Superior temporal gyrus (tissue), 1 donor: ENCODE measurements at regions not wholly inside any gene's neighbourhood (a gene's known extent, or its start where the extent isn't known, plus 50 kb on each side); places are given as distances from the start of the nearest gene placed in this dataset.

Experiments used
- DNase-seq: peaks from one replicate; pipeline ENCODE4 v3.0.0-alpha.2; 2016; ENCODE audit errors: extremely low spot score

GRCh38 chr10:61356354-61356753 lies 96.8 kb downstream of the TMEM26 start:
- DNase-seq: no peak

DNA sequence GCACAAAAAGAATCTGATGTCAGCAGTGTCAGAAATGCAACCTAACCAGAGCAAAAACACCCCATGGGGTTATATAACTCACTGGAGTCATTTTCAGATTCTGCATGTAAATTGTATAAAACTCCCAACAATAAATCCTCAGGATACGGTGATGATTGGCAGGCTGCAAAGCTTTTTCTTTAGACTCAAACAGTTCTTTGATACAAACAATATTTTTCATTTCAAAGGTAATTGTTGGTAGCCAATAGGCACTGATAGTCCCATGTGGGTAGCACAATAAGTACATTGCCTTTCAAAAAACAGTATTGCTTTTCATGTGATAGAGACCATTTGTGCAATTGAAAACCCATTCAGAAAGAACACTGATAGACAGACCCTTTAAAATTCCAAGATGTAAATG lies 98.0 kb downstream of the TMEM26 start:
- DNase-seq: no peak

DNA sequence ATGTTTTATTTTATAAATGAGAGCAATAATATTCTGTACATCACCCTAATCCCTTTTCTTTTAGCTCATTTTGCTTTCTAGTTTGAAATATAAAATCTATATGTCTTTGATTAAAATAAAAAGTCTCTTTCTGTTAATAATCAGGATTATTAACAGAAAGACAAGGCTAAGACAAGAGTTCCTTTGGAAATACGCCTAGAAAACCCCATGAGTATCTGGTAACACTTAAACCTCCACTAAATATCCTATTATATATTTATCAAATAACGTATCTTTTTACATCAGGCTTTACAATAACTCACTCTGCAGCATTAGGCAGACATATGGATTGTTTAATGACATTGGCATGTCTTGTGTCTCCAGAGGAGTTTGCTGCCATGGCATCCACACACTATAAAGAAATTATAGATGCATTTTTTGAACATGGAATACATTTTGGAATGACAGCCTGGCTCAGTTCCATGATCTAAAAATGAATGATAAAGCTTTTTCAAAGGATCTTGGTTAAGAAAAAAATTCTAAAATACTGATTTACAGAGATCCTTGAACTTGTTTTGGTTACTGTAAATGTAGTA lies 98.7 kb downstream of the TMEM26 start:
- DNase-seq: no peak

- no peak for DNase-seq
Measured at GRCh38 chr10:61350794-61351193, 102.4 kb downstream of the TMEM26 start.

DNA sequence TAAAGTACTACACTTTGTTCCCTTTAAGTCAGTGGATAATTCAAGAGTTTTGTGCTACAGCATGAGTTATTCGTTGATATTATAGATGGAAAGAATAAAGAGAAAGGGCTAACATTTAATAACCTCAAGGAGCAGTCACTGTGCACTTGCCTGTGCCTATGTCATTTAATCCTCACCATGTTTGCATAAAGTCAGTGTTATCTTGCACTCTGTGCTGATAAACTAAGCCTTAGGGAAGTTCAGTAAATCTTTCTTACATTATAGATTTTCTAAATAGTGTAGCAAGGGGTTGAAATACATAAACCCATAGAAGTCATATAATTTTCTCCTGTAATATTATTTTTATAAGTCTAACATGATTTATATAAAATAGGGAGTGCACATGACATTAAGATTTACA lies 103.1 kb downstream of the TMEM26 start:
- no peak for DNase-seq

- no peak for DNase-seq
Measured at GRCh38 chr10:61346796-61347413, 106.3 kb downstream of the TMEM26 start.

DNA sequence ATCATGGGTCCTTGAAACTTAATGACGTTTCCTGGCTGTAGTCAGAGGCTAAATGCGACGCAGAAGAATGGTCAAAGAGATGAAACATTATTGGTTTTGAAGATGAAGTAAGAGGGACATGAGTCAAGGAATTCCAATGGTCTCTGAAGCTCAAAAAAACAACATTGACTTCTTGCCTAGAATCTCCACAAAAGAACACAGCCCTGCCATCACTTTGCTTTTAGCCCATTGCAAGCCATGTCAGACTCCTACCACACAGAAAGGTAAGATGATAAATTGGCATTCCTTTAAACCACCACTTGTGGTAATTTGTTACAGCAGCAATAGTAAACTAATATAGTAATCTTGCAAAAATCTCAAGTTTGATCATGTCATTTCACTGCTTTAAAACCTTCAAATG lies 109.4 kb downstream of the TMEM26 start:
- no peak for DNase-seq

GRCh38 chr10:61342858-61343572 lies 110.2 kb downstream of the TMEM26 start:
- DNase-seq: no peak

- no peak for DNase-seq
Measured at GRCh38 chr10:61341008-61341407, 112.2 kb downstream of the TMEM26 start.

DNA sequence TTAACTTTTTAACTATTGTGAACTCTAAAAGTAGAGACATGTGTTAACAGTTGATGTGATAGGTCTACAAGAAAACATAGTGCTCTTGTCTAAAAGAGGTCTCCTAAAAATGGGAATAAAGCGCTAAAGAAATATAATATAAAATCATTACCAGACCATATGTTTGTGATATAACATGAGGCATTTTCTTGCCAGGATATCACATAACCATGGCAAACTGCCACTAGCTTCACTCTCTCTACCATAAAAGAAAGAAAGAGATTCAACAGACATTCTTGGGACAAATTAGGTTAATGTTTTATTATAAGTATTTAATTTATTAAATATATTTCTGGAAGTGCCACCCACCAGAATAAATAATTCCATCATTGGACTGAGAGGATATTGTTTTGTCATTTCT lies 115.0 kb downstream of the TMEM26 start:
- peak; percentile 18 for DNase-seq

GRCh38 chr10:61337741-61338140 lies 115.4 kb downstream of the TMEM26 start:
- DNase-seq: no peak

DNA sequence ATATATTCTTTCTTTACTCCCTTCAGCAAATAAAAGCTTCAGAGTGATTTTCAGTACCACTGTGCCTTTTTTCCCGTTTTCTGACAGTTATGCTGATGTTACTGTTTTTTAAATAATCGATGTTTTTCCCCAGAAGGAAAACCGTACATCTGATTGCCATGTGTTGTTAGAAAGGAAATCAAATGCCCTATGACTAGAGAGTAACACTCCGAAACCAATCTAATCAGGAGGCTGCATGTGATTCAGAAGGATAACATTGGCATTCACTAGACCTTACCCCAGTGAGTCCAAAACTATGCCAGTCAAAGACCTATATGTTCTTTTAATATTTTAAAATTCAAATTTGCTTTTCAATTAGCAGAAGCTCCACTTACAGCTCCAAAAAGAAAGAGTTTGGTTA lies 116.3 kb downstream of the TMEM26 start:
- DNase-seq: no peak

GRCh38 chr10:61335359-61335758 lies 117.8 kb downstream of the TMEM26 start:
- DNase-seq: no peak

GRCh38 chr10:61332581-61332980 lies 120.6 kb downstream of the TMEM26 start:
- DNase-seq: no peak

DNA sequence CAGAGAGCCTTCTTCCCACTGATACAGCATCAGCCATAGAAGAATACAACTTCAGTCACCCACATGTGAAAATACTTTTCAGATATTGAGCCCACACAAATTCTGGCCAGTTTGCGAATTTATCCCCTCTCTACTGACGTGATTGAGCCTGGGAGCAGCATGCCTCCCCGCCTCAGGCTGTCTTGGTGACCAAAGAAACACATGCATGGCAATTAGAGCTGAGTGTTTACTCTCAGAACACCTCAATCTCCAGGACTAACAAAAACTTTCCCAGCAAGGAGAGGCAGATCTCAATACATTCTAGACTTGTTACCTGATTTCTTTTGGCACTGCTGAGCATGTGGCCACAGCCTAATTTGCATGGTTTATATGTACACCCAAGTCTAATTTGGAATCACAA lies 122.5 kb downstream of the TMEM26 start:
- DNase-seq: no peak

- DNase-seq: no peak
Measured at GRCh38 chr10:61329854-61330253, 123.3 kb downstream of the TMEM26 start.

- DNase-seq: peak; percentile 25
Measured at GRCh38 chr10:61325223-61325960, 127.8 kb downstream of the TMEM26 start.

- no peak for DNase-seq
Measured at GRCh38 chr10:61323726-61324125, 129.5 kb downstream of the TMEM26 start.

- DNase-seq: no peak
Measured at GRCh38 chr10:61321041-61321857, 131.9 kb downstream of the TMEM26 start.

- DNase-seq: no peak
Measured at GRCh38 chr10:61320257-61320587, 133.0 kb downstream of the TMEM26 start.

- no peak for DNase-seq
Measured at GRCh38 chr10:61319386-61320256, 133.6 kb downstream of the TMEM26 start.
